Stimulated activated CD8-positive, alpha-beta memory T cell treated with anti-CD3 and anti-CD28 coated beads, Interleukin-7, amount 100 ng/mL, for 4 hours (primary cell): ENCODE measurements at regions not wholly inside any gene's neighbourhood (a gene's known extent, or its start where the extent isn't known, plus 50 kb on each side); places are given as distances from the start of the nearest gene placed in this dataset.

ENCODE experiments used
- DNase-seq, 2 donors: peaks; one replicate each; pipeline ENCODE4 v3.0.0-alpha.2; 2020; ENCODE audit warnings: low read depth in 2 of 2

DNA sequence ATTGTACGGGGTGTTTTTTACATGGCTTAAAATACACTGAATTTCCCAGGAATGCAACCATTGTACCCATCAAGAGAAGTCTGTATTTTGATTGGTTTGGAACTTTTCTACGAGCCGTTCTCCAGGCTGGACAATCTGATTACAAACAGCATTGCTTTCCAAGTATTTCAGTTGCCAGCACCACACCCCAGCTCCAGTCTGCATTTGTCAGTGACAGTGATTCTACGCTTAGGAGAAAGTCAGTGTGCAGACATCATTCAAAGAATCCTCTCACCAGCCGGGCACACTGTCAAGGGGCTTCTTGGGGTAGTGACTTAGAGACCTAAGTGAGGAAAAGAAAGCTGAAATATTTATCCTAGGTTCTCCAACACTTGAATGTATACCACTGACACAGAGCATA lies 194.1 kb downstream of the ANAPC1 start:
- DNase-seq: no peak

- DNase-seq: no peak
These were observed 192.7 kb downstream of the ANAPC1 start for GRCh38 chr2:111691164-111691875.

- DNase-seq: no peak
These were observed 191.7 kb downstream of the ANAPC1 start for GRCh38 chr2:111692311-111692710.

- DNase-seq: no peak
These were observed 189.3 kb downstream of the ANAPC1 start for GRCh38 chr2:111694700-111695101.

GRCh38 chr2:111695441-111696007 lies 188.5 kb downstream of the ANAPC1 start:
- DNase-seq: no peak

DNA sequence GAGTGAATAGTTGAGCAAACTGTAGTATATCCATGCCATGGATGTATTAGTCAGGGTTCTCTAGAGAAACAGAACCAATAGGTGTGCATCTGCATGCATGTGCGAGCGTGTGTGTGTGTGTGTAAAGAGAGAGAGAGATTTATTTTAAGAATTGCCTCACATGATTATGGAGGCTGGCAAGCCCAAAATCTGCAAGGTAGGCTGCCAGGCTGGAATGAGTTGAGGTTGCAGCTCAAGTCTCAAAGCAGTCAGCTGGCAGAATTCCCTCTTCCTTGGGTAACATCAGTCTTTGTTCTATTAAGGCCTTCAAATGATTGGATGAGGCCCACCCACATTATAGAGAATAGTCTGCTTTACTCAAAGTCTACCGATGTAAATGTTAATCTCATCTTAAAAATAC lies 187.8 kb downstream of the ANAPC1 start:
- no peak for DNase-seq

DNA sequence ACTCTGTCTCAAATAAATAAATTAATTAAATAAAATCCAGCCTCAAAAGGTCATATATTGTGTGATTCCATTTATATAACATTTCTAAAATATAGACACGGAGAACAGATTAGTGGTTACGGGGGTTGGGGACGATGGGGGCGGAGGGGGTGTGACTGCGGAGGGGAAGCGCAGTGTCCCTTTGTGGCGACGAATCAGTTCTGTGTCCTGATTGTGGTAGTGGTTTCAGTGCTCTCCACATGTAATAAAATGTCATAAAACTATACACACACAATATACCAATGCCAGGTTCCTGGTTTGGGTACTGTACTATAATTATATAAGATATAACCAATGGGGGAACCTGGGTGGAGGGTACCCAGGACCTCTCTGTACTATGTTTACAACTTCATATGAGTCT lies 186.4 kb downstream of the ANAPC1 start:
- no peak for DNase-seq

DNA sequence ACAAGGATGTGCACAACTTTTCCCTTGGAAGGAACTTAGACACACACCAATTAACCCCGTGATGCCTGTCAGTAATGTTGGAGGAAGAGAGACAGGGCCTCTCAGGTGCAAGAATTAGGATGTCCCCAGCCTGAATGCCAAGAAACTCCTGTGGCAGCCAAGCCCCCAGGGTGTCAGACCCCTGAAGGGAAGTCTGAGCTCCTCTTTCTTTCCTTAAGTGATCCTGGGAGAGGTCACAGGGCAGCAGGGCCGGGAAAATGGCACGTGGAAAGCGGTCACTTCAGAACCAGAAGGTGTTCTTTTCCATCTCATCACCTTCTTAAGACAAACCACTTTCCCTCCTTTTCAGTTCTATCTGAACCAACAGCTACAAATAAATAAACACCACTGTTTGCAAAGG lies 185.9 kb downstream of the ANAPC1 start:
- DNase-seq: no peak

GRCh38 chr2:111698743-111699554 lies 185.0 kb downstream of the ANAPC1 start:
- peak; percentile 48 to 58 for DNase-seq

- no peak for DNase-seq
These were observed 182.7 kb downstream of the ANAPC1 start for GRCh38 chr2:111701266-111701665.

GRCh38 chr2:111701798-111702118 lies 182.2 kb downstream of the ANAPC1 start:
- DNase-seq: no peak

DNA sequence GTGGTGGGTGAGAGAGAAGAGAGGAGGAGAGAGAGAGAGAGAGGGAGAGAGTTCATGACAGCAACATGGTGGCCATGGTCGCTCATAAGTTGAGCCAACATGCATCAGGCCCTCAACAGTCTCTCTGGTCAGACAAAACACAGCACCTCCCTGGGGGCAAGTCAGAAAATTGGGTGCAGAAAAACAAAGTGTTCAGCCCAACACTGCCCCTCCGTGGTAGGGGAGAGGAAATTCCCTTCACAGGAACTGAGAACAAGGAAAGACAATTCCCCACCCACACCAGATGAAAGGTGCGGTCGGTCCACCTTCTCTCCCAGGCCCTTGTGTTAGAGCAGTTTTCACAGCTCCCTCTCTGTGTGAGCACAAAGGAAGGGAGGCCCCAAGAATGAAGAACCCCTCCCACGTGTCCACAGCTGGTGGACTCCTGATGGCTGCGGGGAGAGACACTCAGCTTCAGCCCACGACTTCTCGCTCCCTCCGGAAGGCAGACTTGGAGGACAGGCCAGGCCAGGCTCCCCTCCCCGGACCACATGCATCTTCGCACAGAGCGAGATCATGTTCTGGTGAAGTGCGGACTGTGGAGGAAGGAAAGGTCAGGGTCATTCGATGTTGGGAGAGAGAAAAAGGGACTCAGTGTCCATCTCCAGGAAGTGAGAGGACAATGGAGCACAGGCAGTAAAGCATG lies 181.7 kb downstream of the ANAPC1 start:
- DNase-seq: peak in 1 of 2 donors; percentile 16

- no peak for DNase-seq
These were observed 181.2 kb downstream of the ANAPC1 start for GRCh38 chr2:111702804-111703196.

DNA sequence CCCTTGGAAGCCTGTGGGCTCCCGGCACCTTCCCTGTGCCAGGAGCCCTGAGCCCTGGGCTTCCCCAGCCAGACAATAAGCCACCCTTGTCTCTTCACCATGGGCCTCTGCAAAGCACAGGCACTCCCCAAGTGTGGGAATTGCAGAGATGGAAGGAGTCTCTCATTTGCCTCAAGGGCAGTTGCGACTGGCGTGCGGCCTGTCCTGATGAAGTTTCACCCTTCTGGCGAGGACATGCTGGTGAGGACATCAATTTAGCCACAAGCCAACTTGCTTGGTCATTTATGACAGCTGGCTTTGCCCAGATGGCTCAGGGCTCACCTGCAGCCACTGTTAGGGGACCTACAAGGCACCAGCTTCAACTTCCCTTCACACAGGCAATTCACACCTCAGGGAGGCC lies 180.2 kb downstream of the ANAPC1 start:
- no peak for DNase-seq

- no peak for DNase-seq
These were observed 179.7 kb downstream of the ANAPC1 start for GRCh38 chr2:111704246-111704645.

- no peak for DNase-seq
These were observed 178.8 kb downstream of the ANAPC1 start for GRCh38 chr2:111705239-111705638.

DNA sequence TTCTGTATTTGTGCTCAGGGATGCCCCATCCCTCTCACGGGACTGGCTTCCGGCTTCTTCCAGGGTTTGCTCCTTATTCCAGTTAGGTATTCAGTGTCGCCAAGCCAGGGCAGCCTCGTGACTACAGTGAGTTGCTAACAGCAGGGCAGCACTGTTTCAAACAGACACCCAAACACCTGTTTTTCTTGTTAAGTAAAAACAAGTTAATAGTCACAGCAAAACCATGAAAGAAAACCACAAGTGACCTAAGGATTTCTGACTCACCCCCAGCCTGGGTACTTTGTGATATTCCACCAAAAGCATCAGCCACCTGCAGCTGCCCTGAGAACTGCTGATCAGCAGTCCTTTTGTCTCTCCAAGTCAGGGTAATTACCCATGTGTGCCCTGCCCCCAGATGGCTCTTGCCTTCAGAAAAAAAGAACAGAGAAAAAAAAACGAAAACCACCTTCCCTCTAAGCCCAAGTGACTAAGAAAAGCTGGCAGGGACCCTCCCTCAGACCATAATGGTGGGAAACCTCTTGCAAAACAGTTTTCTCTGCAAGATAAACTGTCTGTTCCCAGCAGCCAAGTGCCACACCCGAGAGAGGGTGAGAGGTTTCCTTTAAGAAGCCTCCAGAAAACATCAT lies 178.2 kb downstream of the ANAPC1 start:
- peak in 1 of 2 donors; percentile 12 for DNase-seq

DNA sequence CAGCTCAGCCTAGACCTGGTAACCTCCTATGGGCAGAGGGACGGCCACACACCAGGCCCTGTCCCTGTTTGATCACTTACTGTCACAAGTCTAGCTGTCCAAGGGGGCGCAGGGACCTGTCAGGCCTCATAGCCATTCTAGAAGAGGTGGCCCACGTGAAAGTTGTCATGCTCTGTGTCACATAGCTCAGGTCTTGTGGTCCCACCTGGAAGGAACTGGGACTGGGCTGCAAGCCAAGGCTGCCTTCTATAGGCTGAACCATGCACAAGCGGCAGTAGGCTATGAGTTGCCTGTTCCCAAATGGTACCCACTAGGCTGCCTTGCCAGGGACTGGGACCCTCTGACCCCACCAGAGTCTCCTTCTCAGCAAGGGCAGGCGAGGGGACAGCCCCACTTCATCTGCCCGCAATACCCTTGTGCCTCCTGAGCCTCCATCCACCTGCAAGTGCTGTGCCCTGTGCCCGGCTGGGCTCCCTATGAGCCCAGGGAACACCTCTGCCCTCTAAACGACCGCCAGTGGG lies 177.5 kb downstream of the ANAPC1 start:
- DNase-seq: no peak

GRCh38 chr2:111707700-111708099 lies 176.3 kb downstream of the ANAPC1 start:
- no peak for DNase-seq

- no peak for DNase-seq
These were observed 175.4 kb downstream of the ANAPC1 start for GRCh38 chr2:111708476-111709180.

DNA sequence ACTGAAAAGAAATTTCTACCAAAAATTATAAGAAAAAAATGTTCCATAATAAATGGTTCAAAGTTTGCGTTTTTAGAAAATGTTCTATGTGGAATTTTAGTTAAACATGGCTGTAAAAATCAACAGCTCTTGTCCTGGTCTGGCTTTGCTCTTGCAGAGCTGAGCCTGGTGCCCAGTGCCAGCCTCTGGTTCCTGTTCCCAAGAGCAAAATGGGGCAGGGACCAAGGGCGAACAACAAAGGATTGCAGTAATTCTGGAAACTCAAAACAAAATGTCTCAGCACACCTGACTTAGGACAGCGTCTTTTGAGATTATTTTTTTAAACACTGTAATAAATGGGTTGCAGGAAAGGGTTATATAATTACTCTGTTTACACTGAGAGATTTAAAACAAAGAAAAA lies 174.7 kb downstream of the ANAPC1 start:
- no peak for DNase-seq
